ENCODE measurements at regions not wholly inside any gene's neighbourhood (a gene's known extent, or its start where the extent isn't known, plus 50 kb on each side); places are given as distances from the start of the nearest gene placed in this dataset.
"Not testable (repeated sequence)": the region's sequence is repeated elsewhere in the genome, so short reads cannot be mapped to it uniquely, and the experiment has no call there.

DNA sequence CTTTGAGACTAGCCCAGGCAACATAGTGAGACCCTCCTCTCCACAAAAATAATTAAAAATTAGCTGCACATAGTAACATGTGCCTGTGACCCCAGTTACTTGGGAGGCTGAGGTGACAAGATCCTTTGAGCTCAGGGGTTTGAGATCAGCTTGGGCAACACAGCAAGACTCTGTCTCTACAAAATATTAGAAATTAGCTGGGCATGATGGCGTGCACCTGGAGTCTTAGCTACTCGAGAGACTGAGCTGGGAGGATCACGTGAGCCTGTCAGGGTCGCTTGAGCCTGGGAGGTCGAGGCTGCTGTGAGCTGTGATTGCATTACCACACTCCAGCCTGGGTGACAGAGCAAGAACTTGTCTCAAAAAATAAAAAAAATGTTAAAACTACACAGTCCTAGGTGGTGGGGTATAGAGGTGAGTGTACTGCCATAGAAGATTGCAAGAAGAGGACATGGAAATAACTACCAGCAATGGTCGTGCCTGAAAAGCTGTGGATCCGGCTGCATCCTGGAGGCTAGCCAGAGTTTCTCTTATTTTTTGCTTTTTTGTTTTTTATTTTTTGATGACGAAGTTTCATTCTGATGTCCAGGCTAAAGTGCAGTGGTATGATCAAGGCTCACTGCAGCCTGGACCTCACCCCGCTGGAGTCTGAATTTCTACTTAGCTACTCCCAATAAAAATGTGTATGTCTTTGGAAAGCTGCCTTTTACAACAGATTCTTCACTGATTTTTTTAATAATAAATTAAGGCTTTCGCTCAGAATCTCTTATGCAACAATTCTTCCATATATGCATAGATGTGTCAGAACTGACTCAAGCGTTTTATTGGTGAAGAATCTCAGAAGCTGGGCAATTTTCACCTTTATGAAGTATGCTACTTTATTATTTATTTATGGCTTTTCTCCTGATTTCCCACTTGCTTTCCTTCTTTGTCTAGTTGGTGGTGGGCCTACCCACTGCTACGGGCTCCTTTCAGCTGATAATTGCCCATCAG, 393.8 kb downstream of the TSHZ3 start:
- FAIRE-seq, result no peak
- no peak for DNase-seq (ENCODE audit: insufficient read length, low spot score)
- TF ChIP-seq SPI1 (IDR thresholded peaks at IDR 0.05; ENCODE audit: low read depth, low read length), result no peak
- no peak for TF ChIP-seq TAF1 (IDR thresholded peaks at IDR 0.05; ENCODE audit: low read depth, low read length)
- no peak for TF ChIP-seq POU2F2 (IDR thresholded peaks at IDR 0.05; ENCODE audit: low read depth, low read length)
- TF ChIP-seq POLR2AphosphoS5 (IDR thresholded peaks at IDR 0.05; ENCODE audit: low read depth, low read length), result no peak
- TF ChIP-seq PAX5 (IDR thresholded peaks at IDR 0.05; ENCODE audit: insufficient read depth, low read length, severe bottlenecking), result no peak
- TF ChIP-seq POLR2A (IDR thresholded peaks at IDR 0.05; ENCODE audit: low read depth, low read length), result no peak

DNA sequence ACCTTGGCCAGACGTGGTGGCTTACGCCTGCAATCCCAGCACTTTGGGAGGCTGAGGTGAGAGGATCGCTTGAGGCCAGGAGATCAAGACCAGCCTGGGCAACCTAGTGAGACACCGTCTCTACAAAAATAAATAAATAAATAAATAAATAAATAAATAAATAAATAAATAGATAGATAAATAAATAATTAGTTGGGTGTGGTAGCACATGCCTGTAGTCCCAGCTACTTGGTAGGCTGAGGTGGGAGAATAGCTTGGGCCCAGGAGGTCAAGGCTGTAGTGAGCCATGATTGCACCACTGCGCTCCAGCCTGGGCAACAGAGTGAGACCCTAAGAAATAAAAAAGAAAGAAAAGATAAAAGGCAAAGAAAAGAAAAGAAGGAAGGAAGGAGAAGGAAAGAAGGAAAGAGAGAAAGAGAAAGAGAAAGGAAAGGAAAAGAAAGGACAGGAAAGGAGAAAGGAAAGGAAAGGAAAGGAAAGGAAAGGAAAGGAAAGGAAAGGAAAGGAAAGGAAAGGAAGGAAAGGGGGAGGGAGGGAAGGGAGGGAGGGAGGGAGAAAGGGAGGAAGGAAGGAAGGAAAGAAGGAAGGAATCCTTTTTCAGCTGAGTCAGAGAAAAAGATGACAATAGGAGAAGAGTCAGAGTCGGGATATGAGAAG, 404.8 kb downstream of the TSHZ3 start:
- DNase-seq (ENCODE audit: insufficient read length, low spot score); FAIRE-seq: not testable (repeated sequence)

DNA sequence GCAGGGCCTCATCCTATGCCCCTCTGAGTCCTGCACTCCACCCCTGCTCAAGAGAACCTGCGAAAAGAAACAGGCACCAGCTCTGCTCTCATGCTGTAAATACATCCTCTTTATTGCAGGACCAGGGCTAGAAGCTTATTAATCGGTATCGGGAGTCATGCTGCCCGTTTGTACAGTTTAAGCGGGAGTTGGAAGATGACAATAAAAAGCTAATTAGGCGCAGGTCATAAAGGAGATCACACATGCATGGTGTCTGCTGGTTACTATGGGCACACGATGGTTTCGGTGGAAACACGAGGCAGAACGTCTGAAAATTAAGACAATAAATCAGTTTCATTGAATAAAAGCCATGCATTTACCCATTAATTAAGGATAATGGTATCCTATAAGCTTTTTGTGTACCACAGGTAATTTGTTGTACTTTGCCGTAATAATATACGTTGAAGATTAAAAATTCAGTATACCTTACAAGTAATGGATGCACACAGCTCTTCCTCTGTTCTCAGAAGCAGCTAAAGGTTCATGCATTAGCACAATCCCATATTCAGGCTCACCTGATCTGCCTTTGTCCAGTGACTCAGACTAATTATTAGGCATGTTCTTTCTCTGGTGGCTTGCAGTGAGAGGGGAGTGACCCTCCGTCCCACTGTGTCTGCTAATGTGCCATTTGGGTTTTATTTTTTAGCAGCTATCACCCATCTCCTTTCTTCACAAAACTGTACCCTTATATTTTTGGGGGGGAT, 406.0 kb downstream of the TSHZ3 start:
- no peak for DNase-seq (ENCODE audit: insufficient read length, low spot score)
- TF ChIP-seq POU2F2 (IDR thresholded peaks at IDR 0.05; ENCODE audit: low read depth, low read length), result no peak
- no peak for TF ChIP-seq PAX5 (IDR thresholded peaks at IDR 0.05; ENCODE audit: insufficient read depth, low read length, severe bottlenecking)
- no peak for TF ChIP-seq SPI1 (IDR thresholded peaks at IDR 0.05; ENCODE audit: low read depth, low read length)
- no peak for TF ChIP-seq TAF1 (IDR thresholded peaks at IDR 0.05; ENCODE audit: low read depth, low read length)
- no peak for TF ChIP-seq POLR2A (IDR thresholded peaks at IDR 0.05; ENCODE audit: low read depth, low read length)
- no peak for TF ChIP-seq POLR2AphosphoS5 (IDR thresholded peaks at IDR 0.05; ENCODE audit: low read depth, low read length)
- FAIRE-seq, result no peak

GRCh38 chr19:30942636-30943035, 406.6 kb downstream of the TSHZ3 start:
- FAIRE-seq (no peak), DNase-seq (ENCODE audit: insufficient read length, low spot score) (no peak)
- TF ChIP-seq POU2F2 (IDR thresholded peaks at IDR 0.05; ENCODE audit: low read depth, low read length), result no peak
- no peak for TF ChIP-seq SPI1 (IDR thresholded peaks at IDR 0.05; ENCODE audit: low read depth, low read length)

- no peak for TF ChIP-seq TAF1 (IDR thresholded peaks at IDR 0.05; ENCODE audit: low read depth, low read length)
- no peak for TF ChIP-seq POU2F2 (IDR thresholded peaks at IDR 0.05; ENCODE audit: low read depth, low read length)
- TF ChIP-seq SPI1 (IDR thresholded peaks at IDR 0.05; ENCODE audit: low read depth, low read length), result no peak
- no peak for TF ChIP-seq PAX5 (IDR thresholded peaks at IDR 0.05; ENCODE audit: insufficient read depth, low read length, severe bottlenecking)
- no peak for TF ChIP-seq POLR2A (IDR thresholded peaks at IDR 0.05; ENCODE audit: low read depth, low read length)
- no peak for TF ChIP-seq POLR2AphosphoS5 (IDR thresholded peaks at IDR 0.05; ENCODE audit: low read depth, low read length)
- no peak for FAIRE-seq
- DNase-seq (ENCODE audit: insufficient read length, low spot score), result no peak
Measured at GRCh38 chr19:30941591-30941990, 407.6 kb downstream of the TSHZ3 start.

DNA sequence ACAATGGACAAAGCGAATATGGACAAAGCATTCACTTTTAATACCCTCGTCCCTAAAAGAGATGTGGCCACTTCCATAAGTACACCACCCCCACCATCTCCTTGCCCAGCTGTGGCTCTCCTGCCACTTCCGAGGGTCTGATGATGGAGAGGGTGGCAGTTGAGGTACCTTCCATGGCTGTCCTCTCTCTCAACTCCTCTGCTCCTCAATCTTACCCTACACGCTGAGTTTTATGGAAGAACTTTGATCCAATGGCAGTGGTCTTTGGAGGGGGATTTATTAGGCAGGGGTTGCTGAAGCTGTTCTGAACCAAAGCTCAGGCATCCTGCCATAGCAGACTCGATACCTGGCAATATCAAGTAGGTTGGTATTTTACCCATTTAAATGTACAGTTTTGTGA, 413.0 kb downstream of the TSHZ3 start:
- DNase-seq (ENCODE audit: insufficient read length, low spot score), result no peak
- no peak for TF ChIP-seq POLR2A (IDR thresholded peaks at IDR 0.05; ENCODE audit: low read depth, low read length)
- no peak for TF ChIP-seq SPI1 (IDR thresholded peaks at IDR 0.05; ENCODE audit: low read depth, low read length)
- no peak for TF ChIP-seq TAF1 (IDR thresholded peaks at IDR 0.05; ENCODE audit: low read depth, low read length)
- TF ChIP-seq PAX5 (IDR thresholded peaks at IDR 0.05; ENCODE audit: insufficient read depth, low read length, severe bottlenecking), result no peak
- TF ChIP-seq POU2F2 (IDR thresholded peaks at IDR 0.05; ENCODE audit: low read depth, low read length), result no peak
- TF ChIP-seq POLR2AphosphoS5 (IDR thresholded peaks at IDR 0.05; ENCODE audit: low read depth, low read length), result no peak
- FAIRE-seq, result no peak

GRCh38 chr19:30935146-30935545, 414.1 kb downstream of the TSHZ3 start:
- TF ChIP-seq SPI1 (IDR thresholded peaks at IDR 0.05; ENCODE audit: low read depth, low read length), result no peak
- TF ChIP-seq POLR2A (IDR thresholded peaks at IDR 0.05; ENCODE audit: low read depth, low read length), result no peak
- TF ChIP-seq TAF1 (IDR thresholded peaks at IDR 0.05; ENCODE audit: low read depth, low read length), result no peak
- no peak for TF ChIP-seq POU2F2 (IDR thresholded peaks at IDR 0.05; ENCODE audit: low read depth, low read length)
- no peak for TF ChIP-seq POLR2AphosphoS5 (IDR thresholded peaks at IDR 0.05; ENCODE audit: low read depth, low read length)
- no peak for TF ChIP-seq PAX5 (IDR thresholded peaks at IDR 0.05; ENCODE audit: insufficient read depth, low read length, severe bottlenecking)
- FAIRE-seq (no peak), DNase-seq (ENCODE audit: insufficient read length, low spot score) (no peak)

- not testable (repeated sequence) for FAIRE-seq; DNase-seq (ENCODE audit: insufficient read length, low spot score)
Measured at GRCh38 chr19:30933454-30933853, 415.8 kb downstream of the TSHZ3 start.

DNA sequence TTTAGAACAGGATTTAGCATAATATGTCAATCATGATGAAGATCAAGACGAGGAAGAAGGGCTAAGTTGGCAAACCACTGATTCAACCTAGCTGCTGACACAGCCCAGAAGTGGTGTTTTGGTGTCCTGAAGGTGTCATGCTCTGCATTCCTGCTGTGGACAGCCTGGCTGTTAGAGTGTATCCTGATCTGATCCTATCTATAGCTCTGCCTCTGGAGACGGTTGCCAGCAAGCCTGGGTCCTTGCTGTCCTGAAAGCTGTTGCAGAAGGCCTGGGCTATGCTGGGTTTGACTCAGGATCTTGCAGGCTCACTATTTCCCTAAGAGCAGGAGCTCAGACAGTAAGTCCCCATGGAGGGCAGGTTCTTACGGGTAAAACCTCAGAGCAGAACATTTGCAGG, 416.4 kb downstream of the TSHZ3 start:
- TF ChIP-seq TAF1 (IDR thresholded peaks at IDR 0.05; ENCODE audit: low read depth, low read length) (no peak), POLR2AphosphoS5 (IDR thresholded peaks at IDR 0.05; ENCODE audit: low read depth, low read length) (no peak), POLR2A (IDR thresholded peaks at IDR 0.05; ENCODE audit: low read depth, low read length) (no peak), PAX5 (IDR thresholded peaks at IDR 0.05; ENCODE audit: insufficient read depth, low read length, severe bottlenecking) (no peak), POU2F2 (IDR thresholded peaks at IDR 0.05; ENCODE audit: low read depth, low read length) (no peak), SPI1 (IDR thresholded peaks at IDR 0.05; ENCODE audit: low read depth, low read length) (no peak)
- no peak for DNase-seq (ENCODE audit: insufficient read length, low spot score)
- no peak for FAIRE-seq
